Stimulated activated CD4-positive, alpha-beta T cell treated with anti-CD3 and anti-CD28 coated beads, Interleukin-2, amount 100 ng/mL, for 48 hours (primary cell): ENCODE measurements at regions not wholly inside any gene's neighbourhood (a gene's known extent, or its start where the extent isn't known, plus 50 kb on each side); places are given as distances from the start of the nearest gene placed in this dataset.

Source experiments
- DNase-seq, 2 donors: peaks; one replicate each; pipeline ENCODE4 v3.0.0-alpha.2; 2020

DNA sequence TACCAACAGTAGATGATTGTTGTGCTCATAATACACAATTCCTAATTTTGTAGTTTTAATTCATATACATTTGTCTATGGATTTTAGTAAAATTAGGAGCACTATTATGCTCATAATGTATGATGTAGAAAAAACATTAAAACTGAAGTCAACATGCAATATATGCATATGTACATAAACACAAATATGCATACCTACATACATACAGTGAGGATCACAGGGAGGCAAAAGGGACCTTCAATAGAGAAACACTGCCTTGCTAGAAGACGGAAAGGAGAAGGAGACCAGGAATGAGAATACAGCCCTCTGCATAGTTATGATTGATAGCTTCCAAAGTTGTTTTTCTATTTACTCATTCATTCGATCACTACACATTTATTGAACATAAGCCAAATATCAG, 606.5 kb downstream of the LMO4 start:
- DNase-seq: no peak

DNA sequence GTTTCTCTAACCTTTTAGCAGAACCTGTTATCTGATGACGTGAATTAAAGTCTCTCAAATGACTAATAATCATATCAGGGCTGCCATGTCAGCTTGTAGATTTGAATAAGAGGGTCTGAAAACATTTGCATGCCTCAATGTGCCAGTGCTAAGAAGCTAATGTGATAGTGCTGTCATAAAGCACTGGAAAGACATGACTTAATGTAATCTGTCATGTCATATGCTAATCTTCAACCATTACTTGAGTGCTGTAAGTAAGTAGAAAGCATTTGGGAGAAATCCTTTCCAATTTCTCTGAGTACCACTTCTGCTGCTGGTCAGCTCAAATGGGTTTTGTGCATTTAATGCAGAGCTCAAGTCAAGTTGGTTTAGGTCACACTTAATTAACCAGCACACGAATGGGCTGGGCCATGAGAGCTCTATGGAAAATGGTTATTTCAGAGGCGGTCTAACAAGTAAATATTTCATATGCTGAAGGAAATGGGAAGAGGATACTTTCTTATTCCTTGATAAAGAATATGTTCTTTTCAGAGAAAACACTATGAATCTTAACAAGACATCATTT, 609.2 kb downstream of the LMO4 start:
- no peak for DNase-seq

GRCh38 chr1:87938631-87939030, 610.0 kb downstream of the LMO4 start:
- no peak for DNase-seq

DNA sequence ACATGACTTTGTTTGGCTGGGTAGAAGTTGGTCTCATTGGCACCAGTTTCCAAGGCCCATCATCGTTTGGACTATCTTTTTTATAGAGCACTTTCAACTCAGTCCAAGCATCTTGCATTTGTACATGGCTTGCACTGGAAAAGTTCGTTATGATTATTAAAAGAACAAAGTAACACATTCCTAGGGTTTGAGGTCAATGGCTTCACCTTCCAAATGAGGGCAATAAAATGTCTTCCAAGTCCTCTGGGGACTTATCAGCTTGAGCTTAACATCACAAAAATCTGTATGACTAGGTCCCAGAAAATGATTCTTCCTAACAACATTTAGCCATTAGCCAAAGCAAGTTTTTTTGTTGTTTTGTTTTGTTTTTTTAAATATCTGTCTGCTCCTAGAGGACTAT, 610.8 kb downstream of the LMO4 start:
- no peak for DNase-seq

DNA sequence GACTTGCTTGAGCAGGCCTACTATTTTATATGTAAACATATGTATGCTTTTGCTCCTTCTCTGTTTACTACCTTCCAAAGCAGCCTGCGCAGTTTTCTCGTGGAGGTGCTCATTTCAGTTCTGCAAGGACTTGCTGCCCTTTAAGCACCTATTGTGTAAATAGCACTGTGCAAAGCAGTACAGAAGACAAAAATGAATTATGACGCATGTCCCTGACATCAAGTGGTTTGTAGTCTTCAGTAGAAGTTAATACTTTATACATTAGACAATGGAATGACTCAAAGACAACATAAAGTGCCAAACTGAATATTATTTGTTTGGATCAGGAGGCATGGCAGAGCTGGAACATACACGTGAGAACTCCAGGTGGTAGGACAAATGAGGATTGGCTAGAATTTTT, 611.7 kb downstream of the LMO4 start:
- DNase-seq: no peak

GRCh38 chr1:87941337-87941946, 612.8 kb downstream of the LMO4 start:
- no peak for DNase-seq

DNA sequence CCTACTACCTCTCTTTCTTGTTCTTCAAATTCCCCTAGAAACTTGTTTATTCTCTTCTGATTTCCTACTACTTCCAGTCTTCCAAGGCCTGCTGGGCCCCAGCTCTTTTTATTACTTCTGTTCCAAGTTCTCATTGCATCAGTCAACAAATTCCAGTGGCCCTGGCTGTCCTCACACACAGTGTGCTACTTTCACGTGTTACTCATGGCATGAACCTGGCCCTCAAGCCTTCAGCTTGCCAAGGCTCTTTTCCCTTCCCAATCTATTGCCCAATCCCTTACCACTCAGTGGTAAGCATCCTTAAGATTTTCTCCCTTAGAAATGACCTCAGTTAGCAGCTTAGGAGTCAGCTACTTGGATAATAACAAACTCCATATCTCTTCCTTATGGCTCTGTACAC, 613.5 kb downstream of the LMO4 start:
- no peak for DNase-seq

DNA sequence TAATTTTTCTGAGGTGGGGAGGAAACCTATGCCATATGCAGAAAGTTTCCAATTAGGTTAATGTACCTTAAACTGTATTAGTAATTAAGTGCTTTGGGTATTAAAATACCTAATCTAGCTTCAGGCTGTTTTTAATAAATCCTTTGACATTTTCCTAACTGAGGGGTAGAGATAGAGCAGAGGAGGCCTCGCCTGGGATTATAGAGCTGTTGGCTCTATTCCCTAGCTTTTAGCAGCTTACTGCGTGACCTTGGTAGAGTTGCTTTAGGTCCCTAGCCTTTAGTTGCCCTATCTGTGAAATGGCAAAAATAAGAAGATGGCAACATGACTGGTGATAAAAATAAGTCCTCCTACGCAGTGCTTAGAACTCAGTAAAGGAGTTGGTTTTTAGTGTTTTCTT, 621.0 kb downstream of the LMO4 start:
- no peak for DNase-seq

- no peak for DNase-seq
These were observed 621.7 kb downstream of the LMO4 start for GRCh38 chr1:87950369-87950768.

DNA sequence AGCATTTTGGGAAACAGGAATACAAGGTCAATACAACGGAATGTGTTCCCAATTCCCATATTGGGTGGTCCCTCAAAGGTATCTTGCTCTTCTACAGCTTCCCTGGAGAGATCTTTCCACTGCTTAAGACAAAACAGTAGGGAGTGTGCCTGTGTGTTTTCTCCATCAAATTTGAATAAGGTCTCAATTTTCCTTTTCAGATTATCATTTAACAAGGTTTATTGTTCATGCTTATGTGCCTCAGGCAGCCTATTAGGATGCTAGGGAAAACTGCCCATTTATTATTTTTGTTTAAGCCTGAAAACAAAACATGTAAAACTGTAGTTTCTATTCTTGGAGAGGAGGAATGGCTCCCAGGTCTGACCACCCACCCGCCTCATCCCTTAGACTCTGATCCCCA, 622.7 kb downstream of the LMO4 start:
- no peak for DNase-seq

GRCh38 chr1:87951852-87952251, 623.2 kb downstream of the LMO4 start:
- DNase-seq: no peak

DNA sequence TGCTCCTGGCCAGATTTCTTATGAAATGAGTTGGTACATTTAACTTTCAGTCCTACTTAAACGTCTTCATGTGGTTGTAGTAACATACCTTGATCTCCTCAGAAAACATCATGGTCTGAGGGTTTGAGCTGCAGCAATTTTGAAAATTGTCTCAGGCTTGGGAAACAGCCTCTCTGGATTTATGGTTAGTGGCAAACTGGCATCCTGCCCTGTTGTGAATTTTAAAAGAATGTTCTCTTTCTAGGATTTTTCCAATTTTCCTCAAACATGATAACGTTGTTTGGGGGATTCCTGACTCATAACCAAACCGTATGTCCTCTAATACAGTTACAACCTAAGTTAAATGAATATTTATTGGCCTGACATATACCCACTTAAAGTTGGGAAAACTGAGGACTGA, 624.4 kb downstream of the LMO4 start:
- no peak for DNase-seq

GRCh38 chr1:87953732-87954344, 625.2 kb downstream of the LMO4 start:
- DNase-seq: peak; percentile 21

GRCh38 chr1:87955038-87955437, 626.4 kb downstream of the LMO4 start:
- no peak for DNase-seq

- no peak for DNase-seq
These were observed 627.4 kb downstream of the LMO4 start for GRCh38 chr1:87956072-87956471.

DNA sequence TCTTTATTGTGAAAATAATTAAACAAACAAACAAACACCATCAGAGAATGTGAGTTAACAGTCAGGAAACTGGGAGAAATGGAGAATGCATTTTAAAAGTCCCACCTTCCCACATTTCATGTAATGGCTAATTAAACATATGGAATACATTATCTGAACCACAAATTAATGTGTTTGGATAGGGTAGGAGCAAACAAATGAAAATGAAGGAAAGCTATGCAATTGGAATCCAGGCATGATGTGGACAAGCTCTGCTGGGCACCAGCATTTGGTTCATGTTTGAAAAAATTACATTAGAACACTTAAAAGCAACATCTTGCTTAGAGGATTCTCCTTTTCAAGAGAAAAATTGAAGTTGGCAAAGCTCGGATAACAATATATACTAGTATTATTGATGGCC, 628.1 kb downstream of the LMO4 start:
- no peak for DNase-seq

DNA sequence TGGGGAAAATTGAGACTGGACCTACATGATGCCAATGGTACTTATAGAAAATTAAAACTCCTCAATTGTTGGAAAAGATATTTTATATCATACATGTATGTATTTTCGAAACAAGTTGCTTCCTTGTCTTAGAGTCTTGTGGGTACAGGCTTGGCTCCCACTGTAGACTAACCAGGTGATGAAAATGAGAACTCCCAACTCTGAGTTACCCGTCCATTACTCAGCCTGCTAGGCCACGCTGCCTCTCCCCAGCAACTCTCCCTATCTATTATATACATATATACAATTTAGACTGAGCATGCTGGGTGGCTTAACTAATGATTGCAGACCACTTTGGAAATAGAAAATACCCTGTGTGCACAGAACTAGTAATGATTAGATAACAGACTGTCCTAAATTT, 628.7 kb downstream of the LMO4 start:
- no peak for DNase-seq

DNA sequence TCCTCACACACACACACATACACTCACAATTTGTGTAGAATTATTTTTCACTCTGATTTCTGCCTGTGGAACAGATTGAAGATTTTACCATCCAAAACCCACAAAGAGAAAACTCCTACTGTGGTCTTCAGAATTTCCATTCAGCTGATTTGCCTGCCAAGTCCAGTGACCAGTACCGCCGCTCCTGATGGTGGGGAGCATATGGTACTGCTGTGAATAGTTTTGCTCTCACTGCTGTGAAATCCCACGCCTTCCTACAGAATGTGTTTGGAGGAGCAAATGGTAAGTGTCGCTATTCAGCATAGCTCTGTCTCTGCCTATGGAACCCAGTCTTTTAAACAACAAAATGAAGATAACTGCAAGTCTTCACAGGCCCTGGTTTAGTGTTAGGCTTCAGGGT, 629.5 kb downstream of the LMO4 start:
- no peak for DNase-seq

DNA sequence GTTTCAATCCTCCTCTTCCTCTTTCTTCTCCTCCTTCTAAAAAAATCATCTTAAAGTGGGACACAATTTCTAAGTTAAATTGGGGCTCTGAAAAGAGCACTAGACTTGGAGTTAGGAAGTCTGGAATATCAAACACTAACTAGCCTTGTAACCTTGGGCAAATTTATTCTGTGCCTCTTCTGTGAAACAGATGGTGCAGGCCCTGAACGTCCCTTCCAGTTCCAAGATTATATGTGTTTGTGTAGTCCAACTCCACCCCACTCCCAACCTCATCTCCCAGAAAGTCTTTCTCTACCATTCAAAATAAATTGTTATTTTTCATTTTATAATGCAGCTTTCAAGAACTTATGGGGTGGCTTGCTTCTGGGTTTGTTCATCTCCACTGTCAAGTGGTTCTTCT, 630.0 kb downstream of the LMO4 start:
- DNase-seq: no peak

GRCh38 chr1:87959236-87959635, 630.6 kb downstream of the LMO4 start:
- no peak for DNase-seq

DNA sequence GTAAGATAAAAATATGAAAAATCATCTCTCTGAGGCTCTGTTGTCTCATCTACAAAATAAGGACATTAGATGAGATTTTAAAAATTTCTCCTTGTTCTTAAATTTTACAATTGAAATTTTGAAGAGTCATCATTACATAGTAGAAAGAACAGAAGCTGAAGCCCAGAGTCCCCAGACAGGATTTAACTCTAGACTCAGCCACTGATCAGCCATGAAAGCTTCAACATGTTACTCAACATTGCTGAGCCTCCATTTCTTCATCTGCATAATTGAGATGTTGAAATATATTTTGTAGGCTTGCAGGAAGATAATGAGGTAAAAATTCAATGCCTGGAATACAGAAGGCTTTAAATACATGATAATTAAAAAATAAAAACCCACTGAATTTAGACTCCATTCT, 633.3 kb downstream of the LMO4 start:
- no peak for DNase-seq

GRCh38 chr1:87963556-87963955, 634.9 kb downstream of the LMO4 start:
- DNase-seq: no peak

DNA sequence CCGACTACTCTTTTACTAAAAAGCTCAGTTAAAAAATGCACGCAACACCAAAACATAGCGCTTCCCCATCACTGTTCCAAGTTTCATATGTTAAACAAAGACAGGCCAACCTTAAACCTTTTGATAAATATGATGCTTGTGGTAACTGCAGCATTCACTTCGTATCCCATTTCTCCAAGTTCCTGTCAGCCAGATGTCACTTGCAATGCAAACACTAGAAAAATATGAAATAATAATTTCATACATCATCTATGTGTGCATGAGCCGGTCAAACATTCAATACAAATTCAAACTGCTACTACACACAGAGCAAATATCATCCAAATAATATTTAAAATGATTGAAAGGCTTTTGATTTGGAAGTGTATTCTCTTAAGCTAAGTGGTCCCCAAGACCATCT, 636.5 kb downstream of the LMO4 start:
- no peak for DNase-seq

GRCh38 chr1:87968197-87968955, 639.7 kb downstream of the LMO4 start:
- no peak for DNase-seq
